Calu3 (cell line): ENCODE measurements at regions not wholly inside any gene's neighbourhood (a gene's known extent, or its start where the extent isn't known, plus 50 kb on each side); places are given as distances from the start of the nearest gene placed in this dataset.

Source experiments
- BruUV-seq: library from RNA; stranded (reverse); fragments of 400-500 nt; replicated peaks from 2 replicates; lab custom pipeline; 2021; lab: Mats Ljungman, UMichigan
- CTCF ChIA-PET: fragments of 300-600 bp; sonication (Branson Sonifier 250); formaldehyde crosslinking; loops from one replicate; lab custom pipeline; 2022; ENCODE audit warnings: antibody characterized with exemption; lab: Charles Lee
- DNase-seq: peaks from one replicate; pipeline ENCODE4 v3.0.0; 2022
- H3K27ac Mint-ChIP-seq: one replicate; pipeline ENCODE4 v1.8.0; 2022; ENCODE audit warnings: mixed read lengths; ENCODE audit not compliant: unreplicated experiment
- H3K27me3 Mint-ChIP-seq: one replicate; pipeline ENCODE4 v1.8.0; 2022; ENCODE audit warnings: mixed read lengths; ENCODE audit not compliant: unreplicated experiment
- H3K36me3 Mint-ChIP-seq: one replicate; pipeline ENCODE4 v1.8.0; 2022; ENCODE audit warnings: mild to moderate bottlenecking, moderate library complexity, mixed read lengths; ENCODE audit not compliant: insufficient read depth, unreplicated experiment
- H3K4me1 Mint-ChIP-seq: one replicate; pipeline ENCODE4 v1.8.0; 2022; ENCODE audit warnings: mild to moderate bottlenecking, low read depth, mixed read lengths; ENCODE audit not compliant: unreplicated experiment
- H3K4me3 Mint-ChIP-seq: one replicate; pipeline ENCODE4 v1.8.0; 2022; ENCODE audit warnings: mild to moderate bottlenecking, low read depth, moderate library complexity, mixed read lengths; ENCODE audit not compliant: unreplicated experiment
- H3K9me3 Mint-ChIP-seq: one replicate; pipeline ENCODE4 v1.8.0; 2022; ENCODE audit warnings: low read depth, mixed read lengths; ENCODE audit not compliant: unreplicated experiment
- CTCF ChIP-seq: fragments of 200-600 bp; IDR thresholded peaks from one replicate; pipeline ENCODE4 v1.8.0; 2022; ENCODE audit warnings: antibody characterized with exemption; ENCODE audit not compliant: unreplicated experiment
- intact Hi-C: fragments of 100-400 bp; cut with micrococcal nuclease; formaldehyde crosslinking; loops from one replicate; pipeline ENCODE4 v1.10.0; 2022; ENCODE audit not compliant: unreplicated experiment

GRCh38 chr10:33643042-33643441, 308.6 kb upstream of the NRP1 start:
- H3K27ac Mint-ChIP-seq, result no peak overlapping the region
- BruUV-seq, result no TSS peak
- intact Hi-C loops, result no loop called here
- DNase-seq, result no peak
- no peak overlapping the region for H3K4me3 Mint-ChIP-seq
- H3K9me3 Mint-ChIP-seq, result peaks cover 5% of the 10 kb centered on the region
- no peak for TF ChIP-seq CTCF
- CTCF ChIA-PET, result no interaction called here
- H3K27me3 Mint-ChIP-seq, result no peaks in the 10 kb centered on the region
- H3K36me3 Mint-ChIP-seq, result no peaks in the 10 kb centered on the region
- no peaks in the 10 kb centered on the region for H3K4me1 Mint-ChIP-seq

- intact Hi-C loops, result no loop called here
- BruUV-seq, result no TSS peak
- Mint-ChIP-seq H3K9me3 (peaks cover 4% of the 10 kb centered on the region), H3K36me3 (no peaks in the 10 kb centered on the region), H3K27ac (no peak overlapping the region), H3K4me3 (no peak overlapping the region), H3K27me3 (no peaks in the 10 kb centered on the region), H3K4me1 (no peaks in the 10 kb centered on the region)
- no peak for DNase-seq
- CTCF ChIA-PET, result interaction anchor here (0.6 kb wide), 1 partner anchor 9 kb away, joined by 9 read pairs; no protein-coding TSS in a partner anchor
- TF ChIP-seq CTCF, result no peak
Observed at GRCh38 chr10:33638891-33639290, 304.4 kb upstream of the NRP1 start.

GRCh38 chr10:33638374-33638773, 303.9 kb upstream of the NRP1 start:
- H3K27me3 Mint-ChIP-seq, result no peaks in the 10 kb centered on the region
- no peaks in the 10 kb centered on the region for H3K4me1 Mint-ChIP-seq
- DNase-seq, result no peak
- intact Hi-C loops, result no loop called here
- no peak overlapping the region for H3K27ac Mint-ChIP-seq
- H3K36me3 Mint-ChIP-seq, result no peaks in the 10 kb centered on the region
- H3K4me3 Mint-ChIP-seq, result no peak overlapping the region
- no peak for TF ChIP-seq CTCF
- BruUV-seq, result no TSS peak
- H3K9me3 Mint-ChIP-seq, result peaks cover 4% of the 10 kb centered on the region
- CTCF ChIA-PET, result no interaction called here

- H3K4me3 Mint-ChIP-seq, result no peak overlapping the region
- peaks cover 4% of the 10 kb centered on the region for H3K9me3 Mint-ChIP-seq
- intact Hi-C loops, result no loop called here
- H3K4me1 Mint-ChIP-seq, result no peaks in the 10 kb centered on the region
- H3K27me3 Mint-ChIP-seq, result peaks cover 7% of the 10 kb centered on the region
- H3K36me3 Mint-ChIP-seq, result no peaks in the 10 kb centered on the region
- no peak overlapping the region for H3K27ac Mint-ChIP-seq
- CTCF ChIA-PET, result no interaction called here
- BruUV-seq, result no TSS peak
- no peak for TF ChIP-seq CTCF
- no peak for DNase-seq
Observed at GRCh38 chr10:33635967-33636515, 301.6 kb upstream of the NRP1 start.
